NB4 (cell line): ENCODE measurements at regions not wholly inside any gene's neighbourhood (a gene's known extent, or its start where the extent isn't known, plus 50 kb on each side); places are given as distances from the start of the nearest gene placed in this dataset.

Experiments used
- POLR2A ChIP-seq: IDR thresholded peaks from 2 replicates; pipeline ENCODE4 v1.6.1; 2011; ENCODE audit warnings: mild to moderate bottlenecking; ENCODE audit not compliant: insufficient read length; ENCODE audit errors: extremely low read depth
- TF ChIP-seq, protein P1 (sequence below): IDR thresholded peaks from one replicate; pipeline ENCODE4 v1.5.1; 2012; ENCODE audit warnings: low read depth, low read length
- TF ChIP-seq, protein P2 (sequence below): IDR thresholded peaks from 2 replicates; pipeline ENCODE4 v1.6.1; 2011; ENCODE audit warnings: low read depth, low read length

DNA sequence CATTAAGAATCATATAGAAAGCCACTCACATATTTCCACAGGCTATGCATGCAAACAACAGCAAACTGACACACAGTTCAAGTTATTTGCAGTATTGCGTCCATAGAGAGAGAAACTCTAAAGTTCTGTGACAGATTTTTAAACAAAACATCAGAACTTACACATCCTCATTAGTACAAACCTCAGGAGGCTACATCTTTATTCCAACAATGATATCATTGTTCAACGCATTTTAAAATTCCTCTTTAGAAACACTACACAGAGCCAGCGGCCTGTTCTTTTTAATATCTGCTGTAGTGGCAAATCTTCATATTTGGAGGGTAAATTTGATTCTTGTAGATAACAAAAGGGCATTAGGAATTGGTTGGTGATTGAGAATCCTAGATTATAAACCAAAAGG, 55.9 kb upstream of the NFE2L3 start:
- TF ChIP-seq, protein P1, sequence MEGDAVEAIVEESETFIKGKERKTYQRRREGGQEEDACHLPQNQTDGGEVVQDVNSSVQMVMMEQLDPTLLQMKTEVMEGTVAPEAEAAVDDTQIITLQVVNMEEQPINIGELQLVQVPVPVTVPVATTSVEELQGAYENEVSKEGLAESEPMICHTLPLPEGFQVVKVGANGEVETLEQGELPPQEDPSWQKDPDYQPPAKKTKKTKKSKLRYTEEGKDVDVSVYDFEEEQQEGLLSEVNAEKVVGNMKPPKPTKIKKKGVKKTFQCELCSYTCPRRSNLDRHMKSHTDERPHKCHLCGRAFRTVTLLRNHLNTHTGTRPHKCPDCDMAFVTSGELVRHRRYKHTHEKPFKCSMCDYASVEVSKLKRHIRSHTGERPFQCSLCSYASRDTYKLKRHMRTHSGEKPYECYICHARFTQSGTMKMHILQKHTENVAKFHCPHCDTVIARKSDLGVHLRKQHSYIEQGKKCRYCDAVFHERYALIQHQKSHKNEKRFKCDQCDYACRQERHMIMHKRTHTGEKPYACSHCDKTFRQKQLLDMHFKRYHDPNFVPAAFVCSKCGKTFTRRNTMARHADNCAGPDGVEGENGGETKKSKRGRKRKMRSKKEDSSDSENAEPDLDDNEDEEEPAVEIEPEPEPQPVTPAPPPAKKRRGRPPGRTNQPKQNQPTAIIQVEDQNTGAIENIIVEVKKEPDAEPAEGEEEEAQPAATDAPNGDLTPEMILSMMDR: no peak
- no peak for TF ChIP-seq POLR2A
- TF ChIP-seq, protein P2, sequence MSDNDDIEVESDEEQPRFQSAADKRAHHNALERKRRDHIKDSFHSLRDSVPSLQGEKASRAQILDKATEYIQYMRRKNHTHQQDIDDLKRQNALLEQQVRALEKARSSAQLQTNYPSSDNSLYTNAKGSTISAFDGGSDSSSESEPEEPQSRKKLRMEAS: no peak
